Ecto neural progenitor cell (in vitro differentiated cells): ENCODE measurements at regions not wholly inside any gene's neighbourhood (a gene's known extent, or its start where the extent isn't known, plus 50 kb on each side); places are given as distances from the start of the nearest gene placed in this dataset.
"Not testable (repeated sequence)": the region's sequence is repeated elsewhere in the genome, so short reads cannot be mapped to it uniquely, and the experiment has no call there.

Experiments used
- DNase-seq: peaks from one replicate; pipeline ENCODE4 v3.0.0-alpha.2; 2018; ENCODE audit warnings: low spot score

- no peak for DNase-seq
Observed at GRCh38 chr10:53430974-53431373, 658.4 kb upstream of the MBL2 start.

GRCh38 chr10:53430127-53430891 is 657.7 kb upstream of the MBL2 start:
- DNase-seq, result no peak

- DNase-seq, result no peak
Observed at GRCh38 chr10:53422223-53422888, 649.8 kb upstream of the MBL2 start.

- DNase-seq, result no peak
Observed at GRCh38 chr10:53412651-53413050, 640.1 kb upstream of the MBL2 start.

GRCh38 chr10:53406532-53406931 is 633.9 kb upstream of the MBL2 start:
- DNase-seq, result no peak

- DNase-seq, result no peak
Observed at GRCh38 chr10:53403688-53404087, 631.1 kb upstream of the MBL2 start.

GRCh38 chr10:53402594-53402993 is 630.0 kb upstream of the MBL2 start:
- no peak for DNase-seq

- DNase-seq, result no peak
Observed at GRCh38 chr10:53401536-53401935, 629.0 kb upstream of the MBL2 start.

GRCh38 chr10:53396876-53397275 is 624.3 kb upstream of the MBL2 start:
- no peak for DNase-seq

- DNase-seq, result no peak
Observed at GRCh38 chr10:53395449-53395848, 622.9 kb upstream of the MBL2 start.

- no peak for DNase-seq
Observed at GRCh38 chr10:53387562-53387961, 615.0 kb upstream of the MBL2 start.

GRCh38 chr10:53382543-53382942 is 610.0 kb upstream of the MBL2 start:
- no peak for DNase-seq

- DNase-seq, result no peak
Observed at GRCh38 chr10:53379956-53380355, 607.4 kb upstream of the MBL2 start.

- DNase-seq, result no peak
Observed at GRCh38 chr10:53370347-53370746, 597.8 kb upstream of the MBL2 start.

GRCh38 chr10:53361936-53362335 is 589.4 kb upstream of the MBL2 start:
- no peak for DNase-seq

- DNase-seq, result no peak
Observed at GRCh38 chr10:53361281-53361680, 588.7 kb upstream of the MBL2 start.

- DNase-seq, result not testable (repeated sequence)
Observed at GRCh38 chr10:53358978-53359377, 586.4 kb upstream of the MBL2 start.

GRCh38 chr10:53358536-53358935 is 586.0 kb upstream of the MBL2 start:
- no peak for DNase-seq

GRCh38 chr10:53357587-53357986 is 585.0 kb upstream of the MBL2 start:
- no peak for DNase-seq

- no peak for DNase-seq
Observed at GRCh38 chr10:53356616-53357349, 584.2 kb upstream of the MBL2 start.

- DNase-seq, result not testable (repeated sequence)
Observed at GRCh38 chr10:53342531-53342930, 569.9 kb upstream of the MBL2 start.

- DNase-seq, result not testable (repeated sequence)
Observed at GRCh38 chr10:53338199-53338598, 565.6 kb upstream of the MBL2 start.
